ENCODE measurements at regions not wholly inside any gene's neighbourhood (a gene's known extent, or its start where the extent isn't known, plus 50 kb on each side); places are given as distances from the start of the nearest gene placed in this dataset.

DNA sequence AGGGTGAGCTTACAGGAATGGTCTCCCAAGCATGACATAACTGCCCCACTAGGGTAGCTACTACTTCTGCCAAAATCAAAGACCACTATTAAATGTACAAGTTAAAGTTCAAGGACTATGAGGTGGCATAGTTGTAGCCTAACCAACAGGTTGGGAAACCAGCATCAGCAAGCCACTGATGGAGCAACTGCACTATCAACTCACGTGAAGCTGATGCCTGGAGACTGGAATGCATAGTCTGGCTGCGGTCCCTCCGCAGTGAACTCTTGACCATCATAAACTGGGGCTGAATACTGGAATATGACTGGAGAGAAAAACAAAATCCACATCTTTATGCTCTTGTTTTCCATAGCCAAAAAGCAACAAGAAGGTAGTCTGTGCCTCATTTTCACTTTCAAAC lies 541.4 kb downstream of the DNAJB9 start:
- no peak overlapping the region for H3K4me3 ChIP-seq
- no peak for DNase-seq (ENCODE audit: low read depth in 1 of 2, low spot score in 2 of 2)
- no peaks in the 10 kb centered on the region for H3K36me3 ChIP-seq
- H3K9me3 ChIP-seq (replicated peaks) = 0 out of 2 replicates have a peak, but pooled peaks cover 5% of the 10 kb centered on the region
- H3K27me3 ChIP-seq (replicated peaks) = no peaks in the 10 kb centered on the region
- no peaks in the 10 kb centered on the region for H3K4me1 ChIP-seq (replicated peaks)
- H3K27ac ChIP-seq = no peak overlapping the region

DNA sequence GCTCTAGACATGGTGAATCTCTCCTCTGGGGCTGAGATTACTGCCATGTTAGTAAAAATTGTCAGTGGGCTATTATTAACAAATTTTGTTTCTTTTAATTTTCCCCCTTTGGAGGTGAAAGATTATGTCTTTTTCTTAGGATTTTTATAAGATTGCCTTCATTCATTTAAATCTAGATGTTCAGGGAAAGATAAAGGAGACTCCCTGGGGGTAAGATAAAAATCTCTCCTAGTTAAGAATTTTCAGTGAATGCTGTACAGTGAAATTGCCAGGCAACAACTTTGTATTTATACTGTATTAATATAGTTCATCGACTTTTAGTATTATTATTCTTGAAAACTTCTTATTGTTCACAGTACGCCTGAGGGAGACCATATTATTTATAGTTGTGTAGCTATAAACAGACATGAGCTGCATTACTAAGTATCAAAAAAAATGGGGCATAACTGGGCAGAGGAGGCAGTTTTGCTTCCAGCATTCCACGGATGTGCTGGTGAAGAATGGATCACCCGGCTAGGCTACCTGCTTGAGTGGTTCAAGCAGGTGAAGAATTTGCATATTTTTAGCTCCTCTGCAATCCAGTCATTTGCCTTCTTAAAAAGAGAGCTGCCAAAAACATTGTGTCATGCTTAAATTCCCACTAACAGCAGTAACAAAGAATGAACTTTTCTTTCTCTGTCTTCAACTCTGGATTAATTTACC lies 552.1 kb downstream of the DNAJB9 start:
- Histone ChIP-seq H3K4me3 (no peak overlapping the region), H3K27me3 (replicated peaks) (no peaks in the 10 kb centered on the region), H3K4me1 (replicated peaks) (no peaks in the 10 kb centered on the region), H3K27ac (no peak overlapping the region), H3K9me3 (replicated peaks) (no peaks in the 10 kb centered on the region), H3K36me3 (no peaks in the 10 kb centered on the region)
- no peak for DNase-seq (ENCODE audit: low read depth in 1 of 2, low spot score in 2 of 2)

DNA sequence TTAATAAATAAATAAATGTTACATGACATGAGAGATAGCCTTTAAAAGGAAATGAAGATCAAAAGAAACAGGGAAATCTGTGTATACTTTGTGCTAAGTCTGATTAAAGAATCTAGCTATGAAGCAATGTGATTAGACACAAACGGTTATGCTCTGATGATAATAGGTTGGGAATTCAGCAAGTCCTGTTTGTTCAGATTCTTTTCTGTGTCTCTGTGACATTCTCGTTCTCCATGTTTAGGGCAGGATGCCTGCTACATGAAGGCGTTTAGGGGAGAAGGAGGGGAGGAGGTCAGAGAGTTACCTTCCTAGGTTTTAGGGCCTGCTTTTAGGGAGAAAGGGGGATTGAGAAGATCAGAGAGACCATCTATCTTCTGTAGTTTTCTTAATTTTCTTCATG lies 555.3 kb downstream of the DNAJB9 start:
- no peak for DNase-seq (ENCODE audit: low read depth in 1 of 2, low spot score in 2 of 2)

DNA sequence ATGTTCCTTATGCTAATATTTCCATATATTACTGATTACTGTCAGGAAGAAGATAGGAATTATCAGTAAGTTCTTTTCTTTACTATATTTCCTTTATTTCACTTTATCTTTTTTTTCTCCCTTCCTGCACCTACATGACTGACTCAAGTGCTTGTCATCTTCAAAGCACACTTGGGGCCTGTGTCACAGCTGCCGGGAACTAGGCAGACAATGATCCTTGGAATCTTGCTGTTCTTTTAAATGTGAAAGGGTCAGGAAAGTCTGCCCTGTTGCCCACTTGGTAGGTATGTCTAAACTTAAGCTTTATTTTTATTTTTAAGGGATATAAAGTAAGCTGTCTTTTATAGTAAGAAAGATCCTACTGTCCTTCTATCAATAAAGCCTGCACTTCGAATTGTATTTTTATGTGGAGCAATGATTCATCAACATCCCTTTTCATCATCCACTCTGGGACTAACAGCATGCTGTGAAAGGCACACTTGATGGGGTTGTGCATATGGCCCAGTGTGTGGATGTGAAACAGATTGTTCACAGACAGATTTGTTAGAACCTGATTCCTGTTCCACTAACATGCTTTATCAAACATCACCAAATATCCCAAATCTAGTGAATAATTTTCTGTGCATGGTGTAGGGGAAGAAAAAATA lies 556.9 kb downstream of the DNAJB9 start:
- Histone ChIP-seq H3K27ac (no peak overlapping the region), H3K27me3 (replicated peaks) (no peaks in the 10 kb centered on the region), H3K4me3 (no peak overlapping the region), H3K9me3 (replicated peaks) (no peaks in the 10 kb centered on the region), H3K36me3 (no peaks in the 10 kb centered on the region), H3K4me1 (replicated peaks) (no peaks in the 10 kb centered on the region)
- no peak for DNase-seq (ENCODE audit: low read depth in 1 of 2, low spot score in 2 of 2)

More for the DNA sequence above, 555.3 kb downstream of the DNAJB9 start:
- no peaks in the 10 kb centered on the region for H3K4me1 ChIP-seq (replicated peaks)
- H3K4me3 ChIP-seq = no peak overlapping the region
- H3K27ac ChIP-seq = no peak overlapping the region
- H3K36me3 ChIP-seq = no peaks in the 10 kb centered on the region
- no peaks in the 10 kb centered on the region for H3K9me3 ChIP-seq (replicated peaks)
- no peaks in the 10 kb centered on the region for H3K27me3 ChIP-seq (replicated peaks)

GRCh38 chr7:109127145-109127544 lies 557.5 kb downstream of the DNAJB9 start:
- no peak overlapping the region for H3K4me3 ChIP-seq
- no peak for DNase-seq (ENCODE audit: low read depth in 1 of 2, low spot score in 2 of 2)
- H3K4me1 ChIP-seq (replicated peaks) = no peaks in the 10 kb centered on the region
- no peak overlapping the region for H3K27ac ChIP-seq
- no peaks in the 10 kb centered on the region for H3K27me3 ChIP-seq (replicated peaks)
- no peaks in the 10 kb centered on the region for H3K36me3 ChIP-seq
- no peaks in the 10 kb centered on the region for H3K9me3 ChIP-seq (replicated peaks)

GRCh38 chr7:109131141-109131540 lies 561.5 kb downstream of the DNAJB9 start:
- Histone ChIP-seq H3K27ac (no peak overlapping the region), H3K4me1 (replicated peaks) (no peaks in the 10 kb centered on the region), H3K27me3 (replicated peaks) (no peaks in the 10 kb centered on the region), H3K9me3 (replicated peaks) (peaks cover 8% of the 10 kb centered on the region), H3K36me3 (no peaks in the 10 kb centered on the region), H3K4me3 (no peak overlapping the region)
- no peak for DNase-seq (ENCODE audit: low read depth in 1 of 2, low spot score in 2 of 2)

GRCh38 chr7:109136893-109137292 lies 567.2 kb downstream of the DNAJB9 start:
- Histone ChIP-seq H3K4me3 (no peak overlapping the region), H3K36me3 (no peaks in the 10 kb centered on the region), H3K27ac (no peak overlapping the region), H3K9me3 (replicated peaks) (peaks cover 8% of the 10 kb centered on the region), H3K4me1 (replicated peaks) (no peaks in the 10 kb centered on the region), H3K27me3 (replicated peaks) (no peaks in the 10 kb centered on the region)
- DNase-seq (ENCODE audit: low read depth in 1 of 2, low spot score in 2 of 2) = no peak

DNA sequence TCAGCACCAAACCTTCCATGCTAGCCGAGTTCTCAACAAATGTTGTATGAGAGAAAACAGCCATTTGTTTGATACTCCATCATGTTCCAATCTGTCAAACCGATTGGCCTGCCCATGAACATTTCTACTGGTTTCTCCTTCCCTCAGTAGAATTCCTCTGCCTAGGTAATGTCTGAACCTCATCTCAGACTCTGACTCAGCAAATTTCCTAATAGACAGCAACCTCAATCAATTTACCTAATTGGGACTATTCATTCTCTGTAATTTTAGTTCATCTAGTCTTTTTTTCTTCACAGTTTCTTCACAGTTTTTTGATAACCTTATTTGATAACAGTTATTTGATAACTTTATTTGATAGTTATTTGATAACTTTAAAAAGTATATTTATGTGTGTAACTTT lies 585.1 kb downstream of the DNAJB9 start:
- no peak for DNase-seq (ENCODE audit: low read depth in 1 of 2, low spot score in 2 of 2)
- Histone ChIP-seq H3K9me3 (replicated peaks) (no peaks in the 10 kb centered on the region), H3K4me1 (replicated peaks) (no peaks in the 10 kb centered on the region), H3K4me3 (no peak overlapping the region), H3K36me3 (no peaks in the 10 kb centered on the region), H3K27me3 (replicated peaks) (no peaks in the 10 kb centered on the region), H3K27ac (no peak overlapping the region)

DNA sequence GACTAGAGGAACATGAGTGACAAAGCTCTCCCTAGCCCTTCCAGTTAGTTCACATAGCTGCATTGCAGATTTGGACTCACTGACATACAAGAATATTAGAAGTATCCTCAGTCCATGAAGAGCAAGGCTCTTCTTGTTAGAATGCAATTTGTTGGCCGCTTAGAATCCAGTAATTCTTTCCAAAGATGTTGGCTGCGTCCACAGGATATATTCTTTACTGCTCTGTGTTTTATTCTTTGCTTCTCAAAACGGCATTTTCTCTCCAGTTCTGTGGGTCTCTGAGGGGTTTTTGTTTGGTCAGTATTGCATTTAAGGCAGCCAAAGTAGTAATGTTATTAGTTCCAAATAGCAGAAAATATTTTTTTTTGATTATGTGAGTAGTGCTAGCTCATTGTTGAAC lies 588.6 kb downstream of the DNAJB9 start:
- Histone ChIP-seq H3K9me3 (replicated peaks) (no peaks in the 10 kb centered on the region; the same call in 1 of the 2 replicates), H3K36me3 (no peaks in the 10 kb centered on the region)

GRCh38 chr7:109176661-109177060 lies 607.0 kb downstream of the DNAJB9 start:
- Histone ChIP-seq H3K27ac (no peak overlapping the region), H3K4me3 (no peak overlapping the region), H3K36me3 (no peaks in the 10 kb centered on the region), H3K4me1 (replicated peaks) (no peaks in the 10 kb centered on the region), H3K9me3 (replicated peaks) (no peaks in the 10 kb centered on the region), H3K27me3 (replicated peaks) (no peaks in the 10 kb centered on the region)
- DNase-seq (ENCODE audit: low read depth in 1 of 2, low spot score in 2 of 2) = no peak

More for the DNA sequence above, 588.6 kb downstream of the DNAJB9 start:
- no peak for DNase-seq (ENCODE audit: low read depth in 1 of 2, low spot score in 2 of 2)
- Histone ChIP-seq H3K27ac (no peak overlapping the region), H3K4me1 (replicated peaks) (no peaks in the 10 kb centered on the region), H3K4me3 (no peak overlapping the region), H3K27me3 (replicated peaks) (no peaks in the 10 kb centered on the region)

- DNase-seq (ENCODE audit: low read depth in 1 of 2, low spot score in 2 of 2) = no peak
- Histone ChIP-seq H3K27ac (no peak overlapping the region), H3K27me3 (replicated peaks) (no peaks in the 10 kb centered on the region), H3K4me1 (replicated peaks) (no peaks in the 10 kb centered on the region), H3K36me3 (no peaks in the 10 kb centered on the region), H3K4me3 (no peak overlapping the region), H3K9me3 (replicated peaks) (no peaks in the 10 kb centered on the region)
These were observed 608.7 kb downstream of the DNAJB9 start for GRCh38 chr7:109178342-109178741.

DNA sequence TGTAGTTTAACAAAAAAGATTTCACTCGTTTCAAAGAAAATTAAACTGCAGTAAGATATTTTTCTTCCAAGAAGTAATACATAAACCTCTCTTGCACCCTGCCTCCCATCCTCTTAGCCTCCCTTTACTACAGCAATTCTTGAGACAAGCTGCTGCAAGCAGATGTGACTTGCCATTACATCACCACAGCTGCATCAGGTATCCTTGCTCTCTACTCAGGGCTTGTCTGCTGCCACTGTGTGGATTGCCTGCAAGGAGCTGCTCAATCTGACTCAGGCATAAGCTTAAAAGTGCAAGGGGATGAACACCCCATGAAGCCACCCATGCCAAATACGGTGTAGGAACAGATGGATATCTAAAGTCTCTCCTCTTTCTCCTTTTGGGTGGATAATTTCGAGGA lies 609.9 kb downstream of the DNAJB9 start:
- no peak for DNase-seq (ENCODE audit: low read depth in 1 of 2, low spot score in 2 of 2)
- H3K27me3 ChIP-seq (replicated peaks) = no peaks in the 10 kb centered on the region

GRCh38 chr7:109190766-109191398 lies 621.2 kb downstream of the DNAJB9 start:
- DNase-seq (ENCODE audit: low read depth in 1 of 2, low spot score in 2 of 2) = no peak
- Histone ChIP-seq H3K27me3 (replicated peaks) (no peaks in the 10 kb centered on the region), H3K4me1 (replicated peaks) (no peaks in the 10 kb centered on the region), H3K9me3 (replicated peaks) (no peaks in the 10 kb centered on the region), H3K27ac (no peak overlapping the region), H3K4me3 (no peak overlapping the region), H3K36me3 (no peaks in the 10 kb centered on the region)

More for the DNA sequence above, 609.9 kb downstream of the DNAJB9 start:
- Histone ChIP-seq H3K4me3 (no peak overlapping the region), H3K27ac (no peak overlapping the region), H3K4me1 (replicated peaks) (no peaks in the 10 kb centered on the region), H3K9me3 (replicated peaks) (no peaks in the 10 kb centered on the region), H3K36me3 (no peaks in the 10 kb centered on the region)

DNA sequence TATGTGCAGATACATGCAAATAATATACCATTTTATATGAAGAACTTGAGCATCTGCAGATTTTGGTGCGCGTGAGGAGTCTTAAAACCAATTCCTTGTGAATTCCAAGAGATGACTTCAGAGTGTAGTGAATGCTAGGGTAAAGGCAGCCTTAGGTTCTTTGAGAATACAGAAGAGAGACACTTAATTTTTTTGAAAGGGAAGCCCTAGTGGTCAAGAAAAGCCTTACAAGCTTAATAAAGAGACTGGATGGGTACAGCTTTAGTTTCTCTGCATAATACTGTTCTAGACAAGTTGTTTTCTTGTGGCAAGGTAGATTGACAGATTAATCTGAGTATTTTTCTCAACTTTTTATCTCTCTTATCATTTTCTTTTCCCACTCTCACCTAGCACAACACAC lies 636.5 kb downstream of the DNAJB9 start:
- Histone ChIP-seq H3K27ac (no peak overlapping the region), H3K4me1 (replicated peaks) (no peaks in the 10 kb centered on the region), H3K4me3 (no peak overlapping the region), H3K36me3 (no peaks in the 10 kb centered on the region), H3K9me3 (replicated peaks) (no peaks in the 10 kb centered on the region), H3K27me3 (replicated peaks) (no peaks in the 10 kb centered on the region)
- DNase-seq (ENCODE audit: low read depth in 1 of 2, low spot score in 2 of 2) = no peak
